Spleen (tissue), 7 donors: ENCODE measurements at regions not wholly inside any gene's neighbourhood (a gene's known extent, or its start where the extent isn't known, plus 50 kb on each side); places are given as distances from the start of the nearest gene placed in this dataset.

ENCODE experiments used
- CTCF ChIP-seq, 11 experiments: fragments of 200-600 bp in 7 of 11; fragments of 450-650 bp in 4 of 11; sonication (generic) in 4 of 11; IDR thresholded peaks in 8 of 11; conservative IDR thresholded peaks in 3 of 11; 1 replicate in 7 of 11; 2 replicates in 4 of 11; pipeline versions ENCODE4 v1.4.0 to v1.8.0; 2016 to 2021; ENCODE audit warnings: antibody characterized with exemption in 11 of 11, inconsistent platforms in 4 of 11, mild to moderate bottlenecking in 1 of 11
- POLR2A ChIP-seq, 3 donors: fragments of 450-650 bp; IDR thresholded peaks; one replicate each; pipeline ENCODE4 v1.5.1; 2017; ENCODE audit warnings: antibody characterized with exemption in 3 of 3, mild to moderate bottlenecking in 1 of 3
- POLR2AphosphoS5 ChIP-seq, 3 donors: sonication (generic); formaldehyde crosslinking; IDR thresholded peaks; one replicate each; pipeline ENCODE4 v1.5.1; 2017; ENCODE audit warnings: antibody characterized with exemption in 3 of 3
- donor health status: DM: no; HTN: no; CAD: no; lungs with moderate emphysema.
- donor health status: DM: no; HTN: no; CAD: no.
- donor health status: DM: no; HTN: no; CAD: no.

- TF ChIP-seq CTCF (IDR thresholded peaks at IDR 0.05 in 8 of 11, conservative IDR thresholded peaks at IDR 0.05 in 3 of 11) (no peak), POLR2AphosphoS5 (IDR thresholded peaks at IDR 0.05) (no peak), POLR2A (IDR thresholded peaks at IDR 0.05) (no peak)
Measured at GRCh38 chr21:14697769-14698168, 151.7 kb upstream of the SAMSN1 start.
